ENCODE measurements at regions not wholly inside any gene's neighbourhood (a gene's known extent, or its start where the extent isn't known, plus 50 kb on each side); places are given as distances from the start of the nearest gene placed in this dataset.
"Not testable (repeated sequence)": the region's sequence is repeated elsewhere in the genome, so short reads cannot be mapped to it uniquely, and the experiment has no call there.

DNA sequence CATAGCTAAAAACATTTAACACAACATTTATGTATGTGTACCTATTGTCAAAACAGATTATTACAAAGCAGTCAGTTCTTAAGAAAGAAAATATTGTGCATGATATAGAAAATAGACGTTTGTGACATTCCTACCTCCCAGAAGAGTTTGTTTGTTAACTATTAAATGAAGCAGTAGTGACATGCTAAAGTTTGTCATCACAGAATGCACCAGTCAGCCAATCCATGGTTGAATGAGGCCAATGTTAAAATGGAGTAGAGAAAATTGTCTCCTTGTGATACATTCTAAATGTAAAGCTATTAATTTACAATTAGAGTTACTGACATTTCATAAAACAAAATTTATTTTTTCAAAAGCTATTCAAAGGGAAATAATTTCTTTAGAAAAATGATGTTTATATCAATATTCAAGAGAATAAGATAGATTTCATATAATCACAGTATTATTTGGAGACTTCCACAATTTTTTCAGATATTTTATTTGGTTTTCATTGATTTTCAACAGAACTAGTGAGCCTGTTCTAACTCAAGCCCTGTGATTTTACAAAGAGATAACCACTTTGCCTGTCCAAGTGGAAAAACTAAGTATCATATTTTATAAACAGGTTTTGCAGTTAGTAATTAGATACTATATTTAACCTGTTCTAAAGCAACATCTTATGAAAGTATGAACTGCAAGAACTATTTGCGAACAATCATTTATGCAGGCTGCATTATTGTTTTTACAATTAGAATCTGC lies 176.8 kb downstream of the ISL1 start:
- DNase-seq, result no peak

DNA sequence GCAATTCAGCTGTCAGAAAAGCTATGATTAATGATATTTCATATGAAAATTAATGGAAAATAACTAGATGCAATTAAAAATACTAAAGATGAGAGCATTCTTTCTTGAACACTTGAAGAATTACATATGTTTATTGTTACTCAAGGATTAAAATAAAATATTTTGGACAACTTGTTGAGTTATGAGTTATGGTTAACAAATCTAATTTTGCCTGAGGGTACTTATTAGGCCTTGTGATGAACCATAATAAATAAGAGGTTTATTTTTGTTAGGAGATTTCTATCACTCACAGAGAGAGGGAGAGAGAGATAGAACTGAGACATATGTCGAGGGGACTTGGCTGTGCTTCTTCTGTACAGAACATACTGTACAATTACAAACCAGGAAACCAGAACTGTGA lies 183.7 kb downstream of the ISL1 start:
- DNase-seq, result no peak

DNA sequence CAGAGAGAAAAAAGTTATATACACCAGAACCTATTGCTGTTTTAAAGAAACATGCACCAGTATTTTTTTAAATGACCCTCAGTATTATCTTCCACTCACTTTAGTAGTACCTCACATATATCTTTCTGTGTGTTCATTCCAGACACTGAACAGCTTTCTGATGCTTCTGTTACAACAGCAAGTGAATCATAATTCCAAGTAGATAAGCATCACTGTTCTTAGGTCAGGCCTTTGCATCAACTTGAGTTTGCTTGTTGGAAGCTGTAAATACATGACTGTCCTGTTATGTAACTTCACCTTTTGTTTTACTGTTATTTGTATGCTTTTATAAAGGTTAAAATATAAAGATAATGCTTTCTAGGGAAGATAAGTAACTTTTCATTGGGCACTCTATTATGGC lies 184.4 kb downstream of the ISL1 start:
- DNase-seq, result no peak

DNA sequence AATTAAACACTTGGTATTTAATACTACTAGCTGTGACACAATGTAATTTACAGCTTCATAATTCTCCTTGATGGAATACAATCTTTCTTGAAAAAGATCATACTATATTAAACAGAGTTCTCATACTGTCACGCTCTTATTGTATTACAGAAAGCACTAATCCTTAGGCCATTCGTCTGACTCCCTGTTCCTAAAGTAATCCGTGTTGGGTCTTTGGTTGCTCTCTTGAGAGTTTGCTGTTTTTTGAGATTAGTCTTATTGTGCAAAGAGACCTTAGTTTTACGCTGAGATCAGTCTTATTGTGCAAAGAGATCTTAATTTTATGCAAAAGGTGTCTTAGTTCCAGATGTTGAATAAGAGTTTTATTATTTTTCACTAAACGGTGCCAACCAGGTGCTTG lies 190.6 kb downstream of the ISL1 start:
- no peak for DNase-seq

DNA sequence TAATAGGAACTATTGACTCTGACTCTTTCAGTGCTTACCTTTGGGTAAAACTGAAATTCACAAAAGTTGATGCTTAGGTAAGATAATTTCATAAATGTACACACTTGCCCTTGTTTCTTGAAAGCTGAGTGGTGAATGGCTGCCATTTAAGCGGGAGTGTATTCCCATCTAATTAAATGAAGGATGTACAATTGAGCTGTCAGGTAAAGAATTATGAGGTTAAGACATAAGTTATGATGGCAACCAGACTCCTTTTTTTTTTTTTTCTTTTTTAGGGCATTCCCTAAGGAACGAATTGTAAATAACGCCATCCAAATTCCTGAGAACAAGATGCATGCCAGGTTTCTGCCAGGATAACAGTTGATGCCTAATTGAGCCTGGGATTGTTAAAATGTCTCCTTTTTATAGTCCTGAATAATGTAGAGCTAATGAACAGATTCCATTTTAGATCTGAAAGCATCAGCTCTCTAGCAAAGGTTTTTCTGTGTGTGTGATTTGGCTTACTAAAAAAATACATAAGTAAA lies 199.7 kb downstream of the ISL1 start:
- DNase-seq, result no peak

DNA sequence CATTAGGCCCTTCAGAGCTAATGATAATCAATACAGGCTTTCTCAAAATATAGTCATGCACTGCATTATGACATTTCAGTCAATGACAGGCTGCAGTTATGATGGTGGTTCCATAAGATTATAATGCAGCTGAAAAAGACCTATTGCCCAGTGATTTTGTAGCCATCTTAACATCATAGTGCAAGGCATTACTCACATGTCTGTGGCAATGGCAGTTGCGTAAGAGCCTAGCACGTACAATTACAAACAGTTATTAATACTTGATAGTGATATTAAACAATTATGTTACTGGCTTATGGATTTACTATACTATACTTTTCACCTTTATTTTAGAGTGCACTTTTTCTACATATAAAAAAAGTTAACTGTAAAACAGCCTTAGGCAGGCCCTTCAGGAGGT lies 214.8 kb downstream of the ISL1 start:
- no peak for DNase-seq

DNA sequence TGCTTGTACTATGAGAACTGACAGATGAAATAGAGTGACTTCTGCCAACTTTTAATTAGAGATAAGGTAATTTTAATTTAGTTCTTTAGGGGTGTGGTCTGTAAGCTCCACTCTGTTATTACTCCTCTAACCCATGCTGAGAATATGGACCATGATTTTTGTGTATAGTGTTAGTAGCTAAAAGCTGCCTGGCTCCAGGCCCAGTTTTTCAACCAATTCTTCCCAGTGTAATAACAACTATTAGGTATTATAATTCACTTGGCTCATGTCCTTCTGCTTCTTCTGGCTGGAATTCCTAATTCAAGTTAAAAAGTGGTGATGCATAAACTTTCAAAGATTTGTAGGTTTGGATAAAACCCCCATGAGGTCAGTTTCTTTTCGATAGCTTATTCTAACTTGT lies 216.3 kb downstream of the ISL1 start:
- DNase-seq, result no peak

DNA sequence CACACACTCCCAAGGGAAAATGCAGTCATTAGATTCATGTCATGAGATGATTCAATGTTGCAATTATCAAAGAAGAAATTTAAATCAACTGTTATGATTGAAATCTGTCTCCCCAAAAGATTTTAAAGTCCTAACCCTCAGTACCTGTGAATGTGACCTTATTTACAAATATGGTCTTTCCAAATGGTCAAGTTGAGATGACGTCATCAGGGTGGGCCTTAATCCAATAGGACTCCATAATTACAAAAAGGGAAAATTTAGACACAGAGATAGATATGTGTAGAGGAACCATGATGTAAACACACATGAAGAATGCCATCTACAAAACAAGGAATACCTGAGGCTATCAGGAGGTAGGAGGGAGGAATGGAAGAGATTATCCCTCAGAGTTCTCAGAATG lies 221.1 kb downstream of the ISL1 start:
- DNase-seq, result no peak

DNA sequence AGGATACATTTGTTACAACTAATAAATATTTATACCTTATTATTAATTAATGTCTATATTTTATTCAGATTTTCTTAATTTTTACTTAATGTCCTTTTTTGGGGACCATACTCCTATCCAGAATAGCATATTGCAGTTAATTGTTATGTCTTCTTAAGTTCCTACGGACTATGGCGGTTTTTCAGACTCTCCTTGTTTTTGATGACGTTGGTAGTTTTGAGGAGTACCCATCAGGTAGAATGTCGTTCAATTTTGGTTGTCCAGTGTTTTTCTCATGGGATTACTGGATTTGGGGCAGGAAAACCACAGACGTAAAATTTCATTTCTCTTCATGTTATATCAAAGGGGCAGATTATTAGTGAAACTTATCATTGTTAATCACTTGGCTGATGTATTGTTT lies 223.7 kb downstream of the ISL1 start:
- no peak for DNase-seq

DNA sequence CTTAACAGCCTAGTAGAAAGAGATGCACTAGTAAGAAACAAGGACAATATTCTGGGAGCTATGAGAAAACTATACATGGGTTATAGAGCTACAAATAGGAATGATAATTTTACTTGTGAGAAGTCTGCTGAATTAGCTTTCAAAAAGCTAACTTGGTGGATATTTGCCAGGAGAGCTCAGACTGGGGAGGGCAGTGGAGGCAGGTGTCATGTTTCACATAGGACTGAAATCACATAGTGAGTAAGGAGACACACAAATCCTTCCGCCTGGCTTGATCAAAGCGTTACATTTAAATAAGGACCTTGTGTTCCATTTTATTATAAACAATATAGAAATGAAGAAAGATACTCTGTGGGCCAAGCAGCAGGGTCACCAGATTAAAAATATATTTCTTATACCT lies 235.0 kb downstream of the ISL1 start:
- DNase-seq, result no peak

DNA sequence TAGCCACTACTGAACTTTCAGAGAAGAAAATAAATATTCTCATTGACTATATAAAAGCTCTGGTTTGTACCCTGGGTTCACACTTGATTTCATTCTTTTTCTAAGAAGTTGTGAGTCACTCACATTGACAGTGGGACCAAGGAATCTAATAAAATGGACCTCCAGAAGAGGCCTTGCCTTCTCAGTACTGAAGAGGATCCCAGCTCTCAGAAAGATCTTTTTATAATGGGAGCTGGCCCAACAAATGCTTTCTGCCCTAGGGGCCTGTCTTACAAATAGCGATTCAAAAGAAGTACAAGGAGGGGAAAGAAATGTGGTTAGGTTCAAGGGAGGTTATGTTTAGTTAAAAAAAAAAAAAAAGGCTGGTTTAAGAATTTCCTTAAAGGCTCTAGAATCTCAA lies 237.9 kb downstream of the ISL1 start:
- no peak for DNase-seq

DNA sequence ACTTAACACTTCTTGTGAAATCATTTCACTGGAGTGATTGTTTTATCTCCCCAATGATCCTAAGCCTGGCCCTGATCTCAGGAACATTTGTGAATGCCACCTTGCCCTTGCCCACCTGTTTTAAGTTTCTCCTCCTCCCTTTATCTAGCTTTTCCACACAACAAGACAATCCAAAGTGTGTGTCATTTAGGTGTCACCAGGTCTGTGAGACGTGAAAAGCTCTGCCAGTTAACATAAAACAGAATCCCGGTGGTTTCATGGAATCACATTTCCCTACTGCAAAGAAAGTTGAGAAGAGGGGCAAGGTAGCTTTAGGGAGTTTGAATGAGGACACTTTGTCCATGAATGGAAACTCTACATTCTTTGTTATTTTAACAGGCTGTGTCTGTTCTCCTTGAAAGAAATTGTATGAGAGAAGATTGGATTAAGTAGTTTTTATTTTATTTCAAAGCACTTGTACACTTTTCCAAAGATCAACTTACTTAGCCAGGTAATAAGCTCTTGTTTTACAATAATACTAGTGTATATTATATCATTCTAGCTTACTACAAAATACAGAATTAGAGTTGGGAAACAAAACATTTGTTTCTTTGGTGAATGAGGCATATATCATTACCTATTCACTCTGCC lies 239.0 kb downstream of the ISL1 start:
- no peak for DNase-seq

DNA sequence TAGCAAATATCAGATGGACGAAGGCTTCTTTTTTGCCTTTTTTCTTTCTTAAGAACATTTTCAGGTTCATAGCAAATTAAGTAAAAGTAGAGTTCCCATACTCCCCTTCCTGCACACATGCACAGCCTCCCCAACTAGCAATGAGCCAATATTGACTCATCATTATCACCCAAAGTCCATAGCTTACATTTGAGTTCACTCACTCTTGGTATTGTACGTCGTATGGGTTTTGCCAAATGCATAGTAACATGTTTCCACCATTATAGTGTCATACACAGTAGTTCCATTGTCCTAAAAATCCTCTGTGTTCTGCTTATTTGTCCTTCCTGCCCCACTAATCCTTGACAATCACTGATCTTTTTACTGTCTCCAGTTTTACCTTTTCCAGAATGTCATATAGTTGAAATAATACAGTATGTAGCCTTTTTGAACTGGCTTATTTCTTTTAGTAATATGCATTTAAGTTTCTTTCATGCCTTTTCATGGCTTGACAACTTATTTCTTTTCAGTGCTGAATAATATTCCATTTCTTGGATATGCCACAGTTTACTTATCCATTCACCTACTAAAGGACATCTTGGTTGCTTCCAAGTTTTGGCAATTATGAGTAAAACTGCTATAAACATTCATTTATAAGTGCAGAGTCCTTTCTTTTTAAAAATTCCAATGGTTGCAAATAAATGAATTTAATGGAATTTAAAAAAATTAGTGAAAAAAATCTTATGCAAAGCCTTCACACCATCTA lies 242.1 kb downstream of the ISL1 start:
- no peak for DNase-seq

DNA sequence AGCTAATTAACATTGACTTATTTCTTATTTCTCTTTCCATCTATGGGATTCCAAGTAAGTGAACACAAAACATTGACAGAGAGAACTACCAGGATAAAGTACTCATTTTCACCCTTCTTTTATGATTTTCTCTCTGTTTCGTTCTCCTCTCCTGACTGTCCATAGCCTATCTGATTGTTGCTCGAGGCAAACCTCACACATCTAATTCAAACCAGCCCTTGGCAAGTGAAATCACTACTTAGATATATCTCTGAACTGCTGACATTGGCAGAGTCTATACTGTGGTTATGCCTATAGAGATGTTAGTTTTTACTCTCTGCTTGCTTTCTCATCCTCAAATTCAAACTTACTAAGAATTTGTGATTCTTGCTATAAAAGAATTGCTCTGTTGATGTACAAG lies 248.8 kb downstream of the ISL1 start:
- no peak for DNase-seq

DNA sequence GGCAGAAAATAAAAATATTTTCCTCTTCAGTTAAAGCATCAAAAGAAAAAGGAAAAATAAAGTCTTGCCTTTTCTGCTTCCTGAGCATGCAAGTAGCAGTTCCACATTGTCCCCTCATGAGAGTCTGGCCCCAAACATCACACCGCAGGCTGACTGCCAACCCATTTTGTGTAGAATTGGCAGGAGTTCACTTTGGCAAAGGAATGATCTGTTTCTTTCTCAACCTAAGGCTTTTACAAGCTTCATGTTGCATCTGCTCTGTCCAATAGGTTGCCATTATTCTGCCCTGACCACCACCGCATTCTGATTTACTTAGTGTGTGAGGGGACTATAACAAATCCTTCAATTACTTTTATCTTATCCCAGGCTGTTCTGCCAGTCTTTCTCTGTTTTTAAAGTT lies 249.5 kb downstream of the ISL1 start:
- DNase-seq, result peak in 1 of 2 experiments; percentile 64

DNA sequence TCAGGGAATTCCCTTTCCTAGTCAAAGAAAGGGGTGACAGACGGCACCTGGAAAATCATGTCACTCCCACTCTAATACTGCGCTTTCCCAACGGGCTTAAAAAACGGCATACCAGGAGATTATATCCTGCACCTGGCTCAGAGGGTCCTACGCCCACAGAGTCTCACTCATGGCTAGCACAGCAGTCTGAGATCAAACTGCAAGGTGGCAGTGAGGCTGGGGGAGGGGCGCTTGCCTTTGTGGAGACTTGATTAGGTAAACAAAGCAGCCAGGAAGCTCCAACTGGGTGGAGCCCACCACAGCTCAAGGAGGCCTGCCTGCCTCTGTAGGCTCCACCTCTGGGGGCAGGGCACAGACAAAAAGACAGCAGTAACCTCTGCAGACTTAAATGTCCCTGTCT lies 253.7 kb downstream of the ISL1 start:
- not testable (repeated sequence) for DNase-seq

DNA sequence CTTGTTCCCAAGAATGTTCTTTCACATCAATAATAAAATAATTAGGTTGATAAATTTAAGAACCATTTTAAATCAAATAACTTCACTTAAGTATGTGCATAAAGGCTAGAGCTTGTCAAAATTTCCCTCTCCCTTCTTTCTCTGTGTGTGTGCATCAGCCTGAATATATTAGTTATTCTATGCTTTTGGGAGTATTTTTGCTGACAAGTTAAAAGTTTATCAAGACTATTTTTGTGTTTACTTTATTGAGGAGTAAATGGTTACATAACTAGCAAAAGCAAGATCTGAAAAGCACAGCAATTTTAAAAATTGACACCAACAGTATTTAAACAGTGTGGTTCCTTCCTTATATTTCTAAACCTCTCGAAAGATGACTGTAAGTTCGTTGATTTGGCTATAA lies 261.7 kb downstream of the ISL1 start:
- DNase-seq, result no peak

DNA sequence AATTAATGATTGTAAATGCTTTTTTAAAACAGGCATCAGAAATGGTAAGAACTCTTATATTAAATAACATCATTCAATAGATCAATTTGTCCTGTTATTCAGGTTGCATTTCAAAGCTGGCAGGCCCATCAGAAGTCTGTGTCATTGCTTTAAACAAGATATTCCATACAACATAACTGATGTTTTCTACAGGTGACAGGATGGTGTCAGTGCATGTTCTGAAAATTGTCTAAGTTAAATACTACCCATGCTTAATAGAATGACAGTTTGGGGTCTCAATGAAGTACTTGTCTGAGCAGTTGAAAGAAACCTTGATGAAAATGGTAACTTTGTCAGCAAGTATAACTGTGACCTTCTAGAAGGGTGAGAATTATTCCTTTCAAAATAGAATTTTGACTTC lies 263.2 kb downstream of the ISL1 start:
- no peak for DNase-seq

DNA sequence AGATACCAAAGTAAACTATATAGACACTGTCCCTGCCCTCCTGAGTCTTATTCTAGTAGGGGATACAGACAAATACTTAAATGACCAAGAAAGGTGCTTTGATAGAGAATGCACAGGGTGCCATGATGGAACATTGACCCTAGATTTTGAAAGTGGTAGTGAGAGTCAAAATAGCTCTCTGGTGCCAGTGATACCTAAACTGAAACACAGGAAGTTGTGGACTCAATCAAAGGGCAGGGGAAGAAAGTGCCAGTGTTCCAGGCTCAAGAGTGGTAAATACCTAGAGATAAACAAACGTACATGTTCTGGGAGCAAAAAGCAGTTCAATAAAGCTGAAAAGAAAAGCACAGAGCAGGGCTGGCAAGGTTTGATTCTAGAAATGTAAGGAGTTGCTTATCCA lies 267.6 kb downstream of the ISL1 start:
- DNase-seq, result no peak

DNA sequence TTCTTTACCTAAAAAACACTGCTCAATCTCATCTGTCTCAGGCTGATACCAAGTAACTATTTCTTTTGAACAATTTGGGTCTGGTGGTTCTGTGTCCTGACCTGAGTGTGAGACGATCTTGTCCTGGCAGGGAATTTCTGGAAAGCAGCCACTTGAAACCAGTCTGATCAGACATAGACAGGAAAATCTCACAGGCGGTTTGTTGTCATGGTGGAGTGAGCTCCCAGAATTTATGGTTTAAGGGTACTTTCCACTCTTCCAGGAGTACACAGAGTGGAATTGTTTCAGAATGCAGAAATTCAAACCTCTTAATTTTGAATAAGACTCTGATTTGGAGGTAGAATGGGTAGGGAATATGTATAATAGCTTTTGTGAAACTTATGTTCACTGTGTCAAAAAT lies 268.2 kb downstream of the ISL1 start:
- DNase-seq, result no peak

DNA sequence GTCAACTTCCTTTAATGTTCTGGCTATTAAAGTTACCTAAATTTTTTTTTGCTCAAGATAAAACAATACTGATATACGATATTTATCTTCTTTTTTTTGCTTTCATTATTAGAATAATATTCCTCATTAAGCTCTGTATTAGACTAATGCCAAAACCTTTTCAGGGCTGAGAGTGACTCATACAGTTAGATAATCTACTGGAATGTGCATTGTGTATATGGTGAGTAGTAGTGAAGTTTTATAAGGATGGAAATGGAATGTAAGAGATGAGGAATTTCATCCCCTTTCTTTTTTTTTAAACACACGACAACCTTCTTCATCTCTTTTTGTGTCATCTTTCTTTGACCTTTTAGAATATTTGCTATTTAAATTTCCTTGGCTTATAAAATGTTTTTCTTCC lies 268.6 kb downstream of the ISL1 start:
- DNase-seq, result no peak

DNA sequence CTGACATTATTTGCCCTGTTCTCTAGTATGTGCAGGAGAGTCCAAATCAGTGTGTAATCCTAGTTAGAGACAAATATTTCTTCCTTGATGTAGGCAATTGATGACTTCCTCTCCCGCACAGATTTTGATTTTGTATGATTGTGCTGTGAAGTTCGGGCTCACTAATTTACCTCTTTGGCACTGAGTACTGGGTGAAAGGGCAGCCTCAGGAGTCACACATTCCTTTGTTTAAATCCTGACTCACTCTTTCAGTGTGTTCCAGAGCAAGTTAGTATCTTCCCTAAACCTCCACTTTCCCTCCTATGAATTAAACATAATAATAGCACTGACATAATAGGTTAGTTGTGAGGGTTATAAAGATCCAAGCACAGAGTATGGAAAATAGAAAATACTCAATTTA lies 269.7 kb downstream of the ISL1 start:
- DNase-seq, result no peak

DNA sequence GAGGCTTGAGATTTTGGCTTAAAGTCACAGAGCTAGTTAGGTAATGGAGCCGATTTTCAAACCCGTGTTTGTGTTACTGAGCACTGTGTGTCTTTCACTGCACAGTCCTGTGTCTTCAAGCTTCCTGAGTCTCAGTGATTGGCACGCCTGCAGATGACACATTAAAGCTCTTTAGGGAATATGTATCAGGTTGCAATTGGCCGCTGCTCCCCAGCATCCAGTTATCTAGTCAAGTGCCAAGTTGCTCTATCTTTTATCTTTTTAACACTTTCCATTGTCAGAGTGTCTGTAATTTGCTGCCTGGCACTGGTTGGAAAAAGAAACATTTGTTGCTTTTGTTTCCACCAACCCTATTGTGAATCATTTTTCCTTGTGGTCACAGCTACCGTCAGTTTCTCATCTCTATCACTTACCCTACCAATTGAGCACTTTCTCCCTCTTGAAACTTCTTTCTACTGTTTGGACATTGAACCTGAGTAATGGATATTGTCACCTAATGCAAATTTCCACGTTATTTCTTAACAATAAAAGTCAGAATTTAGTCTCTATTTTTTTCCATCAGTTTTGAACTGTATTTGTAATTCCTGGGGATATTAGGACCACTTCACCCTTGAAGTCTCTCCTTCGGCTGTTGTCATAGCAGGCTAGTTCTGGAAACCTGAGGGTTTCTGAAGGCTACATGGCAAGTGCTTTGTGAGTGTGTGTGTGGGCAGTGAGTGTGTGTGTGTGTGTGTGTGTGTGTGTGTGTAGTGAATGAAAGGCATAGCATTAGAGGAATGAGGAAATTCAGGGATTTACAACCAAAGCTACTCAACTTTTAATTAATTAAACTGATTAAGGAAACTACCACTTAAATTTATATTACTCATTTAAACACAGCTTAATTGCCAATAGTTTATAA lies 274.3 kb downstream of the ISL1 start:
- DNase-seq, result no peak
